GM12891 (cell line): ENCODE measurements at regions not wholly inside any gene's neighbourhood (a gene's known extent, or its start where the extent isn't known, plus 50 kb on each side); places are given as distances from the start of the nearest gene placed in this dataset.

Source experiments
- POLR2AphosphoS5 ChIP-seq: IDR thresholded peaks from 2 replicates; pipeline ENCODE4 v1.6.1; 2011; ENCODE audit warnings: low read depth, low read length, control low read depth
- POU2F2 ChIP-seq: IDR thresholded peaks from 2 replicates; pipeline ENCODE4 v1.6.1; 2011; ENCODE audit warnings: low read depth, mild to moderate bottlenecking, control low read depth, low read length, moderate library complexity

GRCh38 chr18:75936862-75937261 is 509.4 kb upstream of the SMIM21 start:
- TF ChIP-seq POU2F2 (no peak), POLR2AphosphoS5 (no peak)
